Prostate gland (tissue), 2 donors: ENCODE measurements at regions not wholly inside any gene's neighbourhood (a gene's known extent, or its start where the extent isn't known, plus 50 kb on each side); places are given as distances from the start of the nearest gene placed in this dataset.

Experiments used
- DNase-seq: peaks from one replicate; pipeline ENCODE4 v3.0.0-alpha.2; 2019; ENCODE audit warnings: low spot score
- H3K27ac ChIP-seq, 2 donors: fragments of 200-600 bp; sonication (generic); 2 replicates each; pipeline ENCODE4 v1.5.1; 2017 to 2019
- H3K27me3 ChIP-seq: fragments of 200-600 bp; sonication (generic); replicated peaks from 2 replicates; pipeline ENCODE4 v1.5.1; 2019; ENCODE audit not compliant: insufficient read depth
- H3K36me3 ChIP-seq, 2 donors: fragments of 200-600 bp; sonication (generic); 1 replicate in 1 of 2; 2 replicates in 1 of 2; pipeline versions ENCODE4 v1.5.1 to v1.8.1; 2017 to 2019
- H3K4me1 ChIP-seq: fragments of 200-600 bp; sonication (generic); replicated peaks from 2 replicates; pipeline ENCODE4 v1.5.1; 2019
- H3K4me3 ChIP-seq, 2 donors: fragments of 200-600 bp; sonication (generic); 2 replicates each; pipeline ENCODE4 v1.5.1; 2017 to 2019
- H3K9me3 ChIP-seq: fragments of 200-600 bp; sonication (generic); 2 replicates; pipeline ENCODE4 v1.5.1; 2017
- POLR2A ChIP-seq: fragments of 450-650 bp; IDR thresholded peaks from one replicate; pipeline ENCODE4 v1.6.1; 2016; ENCODE audit warnings: antibody characterized with exemption, mild to moderate bottlenecking
- POLR2AphosphoS5 ChIP-seq: sonication (generic); formaldehyde crosslinking; IDR thresholded peaks from one replicate; pipeline ENCODE4 v1.6.1; 2017; ENCODE audit warnings: antibody characterized with exemption
- WGBS: methylation state at CpG from one replicate; pipeline ENCODE4 v1.1.5; 2018; 5-methylcytosine and 5-hydroxymethylcytosine counted together
- intact Hi-C: fragments of 100-400 bp; cut with DNase I; formaldehyde crosslinking; loops from one replicate; pipeline ENCODE4 v1.14.2; 2022
- TF ChIP-seq, protein P1 (sequence below), 4 experiments: fragments of 200-600 bp in 2 of 4; fragments of 450-650 bp in 2 of 4; sonication (generic) in 2 of 4; IDR thresholded peaks; 1 replicate in 3 of 4; 2 replicates in 1 of 4; pipeline ENCODE4 v1.5.1; 2016 to 2019; ENCODE audit warnings: antibody characterized with exemption in 4 of 4, mild to moderate bottlenecking in 2 of 4, moderate library complexity in 2 of 4

- no peaks in the 10 kb centered on the region for H3K36me3 ChIP-seq
- TF ChIP-seq POLR2A: no peak
- TF ChIP-seq POLR2AphosphoS5: no peak
- TF ChIP-seq, protein P1, sequence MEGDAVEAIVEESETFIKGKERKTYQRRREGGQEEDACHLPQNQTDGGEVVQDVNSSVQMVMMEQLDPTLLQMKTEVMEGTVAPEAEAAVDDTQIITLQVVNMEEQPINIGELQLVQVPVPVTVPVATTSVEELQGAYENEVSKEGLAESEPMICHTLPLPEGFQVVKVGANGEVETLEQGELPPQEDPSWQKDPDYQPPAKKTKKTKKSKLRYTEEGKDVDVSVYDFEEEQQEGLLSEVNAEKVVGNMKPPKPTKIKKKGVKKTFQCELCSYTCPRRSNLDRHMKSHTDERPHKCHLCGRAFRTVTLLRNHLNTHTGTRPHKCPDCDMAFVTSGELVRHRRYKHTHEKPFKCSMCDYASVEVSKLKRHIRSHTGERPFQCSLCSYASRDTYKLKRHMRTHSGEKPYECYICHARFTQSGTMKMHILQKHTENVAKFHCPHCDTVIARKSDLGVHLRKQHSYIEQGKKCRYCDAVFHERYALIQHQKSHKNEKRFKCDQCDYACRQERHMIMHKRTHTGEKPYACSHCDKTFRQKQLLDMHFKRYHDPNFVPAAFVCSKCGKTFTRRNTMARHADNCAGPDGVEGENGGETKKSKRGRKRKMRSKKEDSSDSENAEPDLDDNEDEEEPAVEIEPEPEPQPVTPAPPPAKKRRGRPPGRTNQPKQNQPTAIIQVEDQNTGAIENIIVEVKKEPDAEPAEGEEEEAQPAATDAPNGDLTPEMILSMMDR (IDR thresholded peaks at IDR 0.05): no peak
- H3K27ac ChIP-seq: no peak overlapping the region
- no peak for DNase-seq
- intact Hi-C loops: no loop called here
- H3K4me3 ChIP-seq: no peak overlapping the region
- 68% methylated on average over 3 of the region's 3 CpGs for WGBS
- no peaks in the 10 kb centered on the region for H3K9me3 ChIP-seq
- no peaks in the 10 kb centered on the region for H3K4me1 ChIP-seq
- no peaks in the 10 kb centered on the region for H3K27me3 ChIP-seq
Observed at GRCh38 chrX:45353456-45353855, 152.8 kb upstream of the DIPK2B start.

DNA sequence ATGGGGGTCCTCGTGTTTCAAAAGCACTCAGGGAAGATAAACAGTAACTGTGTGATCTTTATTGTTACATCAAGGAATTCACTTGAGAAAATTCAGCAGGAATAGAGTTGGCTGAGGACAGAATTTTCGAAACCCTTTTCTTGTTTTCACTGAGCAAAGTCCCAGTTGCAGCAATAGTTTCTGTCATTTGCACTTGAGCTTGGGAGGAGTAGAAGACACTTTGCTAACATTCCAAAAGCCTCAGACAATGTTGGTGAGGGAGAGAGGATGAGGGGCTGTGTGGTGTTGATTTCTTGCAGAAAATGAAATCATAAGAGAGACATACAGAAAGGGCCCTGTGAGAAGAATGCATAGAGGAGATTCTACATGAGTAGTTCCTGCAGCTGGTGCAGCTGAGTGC is 151.9 kb upstream of the DIPK2B start:
- no peak overlapping the region for H3K4me3 ChIP-seq
- no peaks in the 10 kb centered on the region for H3K4me1 ChIP-seq
- no peak for DNase-seq
- intact Hi-C loops: no loop called here
- 37% methylated on average over 2 of the region's 2 CpGs for WGBS
- no peaks in the 10 kb centered on the region for H3K9me3 ChIP-seq
- H3K27me3 ChIP-seq: no peaks in the 10 kb centered on the region
- no peak for TF ChIP-seq POLR2AphosphoS5
- TF ChIP-seq, protein P1 (IDR thresholded peaks at IDR 0.05): no peak
- no peak for TF ChIP-seq POLR2A
- no peaks in the 10 kb centered on the region for H3K36me3 ChIP-seq
- no peak overlapping the region for H3K27ac ChIP-seq

DNA sequence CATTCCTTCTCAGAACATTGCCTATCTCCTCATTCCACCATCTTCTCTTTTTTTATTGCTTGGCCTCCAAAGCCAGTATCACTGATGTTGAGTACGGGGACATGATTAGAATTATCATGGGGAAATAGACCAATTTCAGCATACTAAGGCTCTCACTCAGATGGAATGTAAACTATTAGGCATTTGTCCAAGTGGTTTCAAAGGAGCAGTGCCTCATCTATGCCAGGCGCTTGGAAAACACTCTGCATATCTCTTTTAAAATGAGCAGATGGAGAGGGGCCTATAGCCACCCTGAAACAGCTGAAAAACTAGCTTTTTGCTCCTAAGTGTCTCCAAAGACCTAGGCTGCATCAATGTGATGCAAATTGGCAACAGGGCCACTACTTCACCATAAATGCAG is 150.8 kb upstream of the DIPK2B start:
- H3K9me3 ChIP-seq: no peaks in the 10 kb centered on the region
- no peaks in the 10 kb centered on the region for H3K36me3 ChIP-seq
- intact Hi-C loops: no loop called here
- H3K4me1 ChIP-seq: no peaks in the 10 kb centered on the region
- no peaks in the 10 kb centered on the region for H3K27me3 ChIP-seq
- H3K27ac ChIP-seq: no peak overlapping the region
- TF ChIP-seq, protein P1 (IDR thresholded peaks at IDR 0.05): no peak
- TF ChIP-seq POLR2A (no peak), POLR2AphosphoS5 (no peak)
- no peak overlapping the region for H3K4me3 ChIP-seq
- DNase-seq: no peak
- WGBS: 80% methylated on average over 2 of the region's 2 CpGs

- TF ChIP-seq POLR2AphosphoS5: no peak
- TF ChIP-seq, protein P1 (IDR thresholded peaks at IDR 0.05): no peak
- TF ChIP-seq POLR2A: no peak
- Histone ChIP-seq H3K27ac (no peak overlapping the region), H3K36me3 (no peaks in the 10 kb centered on the region), H3K4me3 (no peak overlapping the region), H3K27me3 (no peaks in the 10 kb centered on the region), H3K4me1 (no peaks in the 10 kb centered on the region), H3K9me3 (no peaks in the 10 kb centered on the region)
- intact Hi-C loops: no loop called here
- DNase-seq: no peak
Observed at GRCh38 chrX:45348296-45348695, 147.6 kb upstream of the DIPK2B start.

DNA sequence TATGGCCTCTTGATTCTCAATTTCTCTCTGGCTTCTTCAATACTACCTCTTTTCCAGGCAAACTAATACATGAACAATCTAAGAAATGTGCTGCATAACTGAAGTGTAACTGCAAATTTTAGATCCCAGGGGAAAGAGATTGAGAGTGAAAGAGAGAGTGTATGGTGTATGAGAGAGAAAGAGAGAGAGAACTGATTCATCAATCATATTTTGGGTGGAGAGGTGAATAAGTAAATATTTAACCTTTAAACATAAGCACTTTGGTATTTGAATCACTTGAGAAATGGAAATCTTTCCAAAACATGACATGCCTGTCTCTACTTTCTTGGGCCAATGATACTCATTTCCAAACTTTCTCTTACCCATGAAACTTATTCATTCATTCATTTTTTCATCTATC is 147.2 kb upstream of the DIPK2B start:
- H3K27me3 ChIP-seq: no peaks in the 10 kb centered on the region
- TF ChIP-seq, protein P1 (IDR thresholded peaks at IDR 0.05): no peak
- TF ChIP-seq POLR2AphosphoS5: no peak
- TF ChIP-seq POLR2A: no peak
- no peak overlapping the region for H3K27ac ChIP-seq
- DNase-seq: no peak
- intact Hi-C loops: no loop called here
- H3K36me3 ChIP-seq: no peaks in the 10 kb centered on the region
- no peaks in the 10 kb centered on the region for H3K4me1 ChIP-seq
- H3K4me3 ChIP-seq: no peak overlapping the region
- H3K9me3 ChIP-seq: no peaks in the 10 kb centered on the region
